ENCODE measurements at regions not wholly inside any gene's neighbourhood (a gene's known extent, or its start where the extent isn't known, plus 50 kb on each side); places are given as distances from the start of the nearest gene placed in this dataset.

GRCh38 chr11:15494740-15495139 lies 380.0 kb downstream of the INSC start:
- Histone ChIP-seq H3K27me3 (ENCODE audit: insufficient read depth) (no peaks in the 10 kb centered on the region), H4K20me1 (replicated peaks; ENCODE audit: insufficient read depth) (no peaks in the 10 kb centered on the region), H3K79me2 (replicated peaks; ENCODE audit: insufficient read depth) (no peaks in the 10 kb centered on the region), H3K27ac (ENCODE audit: low read depth) (no peak overlapping the region), H3K4me2 (no peak overlapping the region), H3K4me3 (no peak overlapping the region), H2AFZ (no peak overlapping the region), H3K9me2 (ENCODE audit: insufficient read depth) (peaks cover 23% of the 10 kb centered on the region), H3F3A (replicated peaks; ENCODE audit: low read depth) (no peaks in the 10 kb centered on the region), H3K4me1 (ENCODE audit: insufficient read depth) (no peaks in the 10 kb centered on the region; the same call in 1 of the 2 replicates), H3K36me3 (ENCODE audit: insufficient read depth) (no peaks in the 10 kb centered on the region)
- ATAC-seq, result no peak
- no peak for DNase-seq (ENCODE audit: low spot score)
- no peak overlapping the region for H3K27ac Mint-ChIP-seq
- H3K4me3 Mint-ChIP-seq, result no peak overlapping the region
- no peaks in the 10 kb centered on the region for H3K36me3 Mint-ChIP-seq (ENCODE audit: low read depth)
- no peaks in the 10 kb centered on the region; the same call in 2 of the 3 replicates for H3K9me3 Mint-ChIP-seq
- H3K27me3 Mint-ChIP-seq (ENCODE audit: insufficient read depth, low read depth, poor library complexity), result peaks cover 10% of the 10 kb centered on the region
- peaks cover 3% of the 10 kb centered on the region; the same call in 1 of the 3 replicates for H3K4me1 Mint-ChIP-seq
- no peak for TF ChIP-seq EZH2 (IDR thresholded peaks at IDR 0.05; ENCODE audit: low read depth, unreplicated experiment)
- no peak for TF ChIP-seq REST (IDR thresholded peaks at IDR 0.05; ENCODE audit: unreplicated experiment)
- no peak for TF ChIP-seq JUNB (IDR thresholded peaks at IDR 0.05; ENCODE audit: unreplicated experiment)
- no peak for TF ChIP-seq EZH2phosphoT487 (IDR thresholded peaks at IDR 0.05; ENCODE audit: unreplicated experiment)
- no peak for TF ChIP-seq ZNF462 (CRISPR knock-in tag; IDR thresholded peaks at IDR 0.05)
- no peak for TF ChIP-seq CREB1 (CRISPR knock-in tag; IDR thresholded peaks at IDR 0.05; ENCODE audit: low read depth)
- no peak for TF ChIP-seq STAT1 (IDR thresholded peaks at IDR 0.05; ENCODE audit: unreplicated experiment)
- no peak for TF ChIP-seq POLR2AphosphoS5 (IDR thresholded peaks at IDR 0.05; ENCODE audit: low read depth)
- no peak for TF ChIP-seq ZNF114 (CRISPR knock-in tag; IDR thresholded peaks at IDR 0.05)
- no peak for TF ChIP-seq ZNF331 (CRISPR knock-in tag; IDR thresholded peaks at IDR 0.05; ENCODE audit: low read depth)
- no peak for TF ChIP-seq ETS1 (IDR thresholded peaks at IDR 0.05)
- no peak for TF ChIP-seq NANOG (IDR thresholded peaks at IDR 0.05; ENCODE audit: borderline replicate concordance)
- TF ChIP-seq CTCF (conservative IDR thresholded peaks at IDR 0.05; ENCODE audit: low read depth in 2 of 2), result no peak
